UCSD-AML1 (cell line): ENCODE measurements at regions not wholly inside any gene's neighbourhood (a gene's known extent, or its start where the extent isn't known, plus 50 kb on each side); places are given as distances from the start of the nearest gene placed in this dataset.
A peak's percentile ranks its signal among the peaks of the same experiment; 100 is the strongest.

Source experiments
- DNase-seq: peaks from one replicate; lab custom pipeline; 2025; ENCODE audit not compliant: unreplicated experiment; lab: John Stamatoyannopoulos, UW

- no peak for DNase-seq
These were observed 229.1 kb downstream of the NFKBIZ start for GRCh38 chr3:102078401-102078800.

GRCh38 chr3:102078854-102079808, 229.8 kb downstream of the NFKBIZ start:
- DNase-seq: peak; percentile 24

- DNase-seq: no peak
These were observed 230.5 kb downstream of the NFKBIZ start for GRCh38 chr3:102079809-102080197.

- DNase-seq: no peak
These were observed 232.4 kb downstream of the NFKBIZ start for GRCh38 chr3:102081572-102082289.

GRCh38 chr3:102083473-102083872, 234.2 kb downstream of the NFKBIZ start:
- no peak for DNase-seq

- DNase-seq: no peak
These were observed 234.7 kb downstream of the NFKBIZ start for GRCh38 chr3:102084006-102084405.

- DNase-seq: no peak
These were observed 235.4 kb downstream of the NFKBIZ start for GRCh38 chr3:102084704-102085103.

- no peak for DNase-seq
These were observed 236.3 kb downstream of the NFKBIZ start for GRCh38 chr3:102085431-102086176.

- DNase-seq: no peak
These were observed 237.9 kb downstream of the NFKBIZ start for GRCh38 chr3:102087236-102087635.

GRCh38 chr3:102089239-102089638, 239.9 kb downstream of the NFKBIZ start:
- DNase-seq: no peak

GRCh38 chr3:102089904-102090720, 240.8 kb downstream of the NFKBIZ start:
- DNase-seq: no peak

- DNase-seq: no peak
These were observed 241.4 kb downstream of the NFKBIZ start for GRCh38 chr3:102090721-102091045.

- DNase-seq: no peak
These were observed 242.0 kb downstream of the NFKBIZ start for GRCh38 chr3:102091358-102091757.

- no peak for DNase-seq
These were observed 243.5 kb downstream of the NFKBIZ start for GRCh38 chr3:102092617-102093466.

- no peak for DNase-seq
These were observed 245.2 kb downstream of the NFKBIZ start for GRCh38 chr3:102094506-102094905.

- DNase-seq: no peak
These were observed 246.1 kb downstream of the NFKBIZ start for GRCh38 chr3:102095383-102095782.

GRCh38 chr3:102096066-102096465, 246.8 kb downstream of the NFKBIZ start:
- DNase-seq: no peak

GRCh38 chr3:102098130-102098885, 249.0 kb downstream of the NFKBIZ start:
- DNase-seq: no peak

GRCh38 chr3:102099913-102100312, 250.6 kb downstream of the NFKBIZ start:
- no peak for DNase-seq
